Stimulated activated CD4-positive, alpha-beta T cell treated with anti-CD3 and anti-CD28 coated beads, Interleukin-4, amount 100 ng/mL, for 24 hours (primary cell): ENCODE measurements at regions not wholly inside any gene's neighbourhood (a gene's known extent, or its start where the extent isn't known, plus 50 kb on each side); places are given as distances from the start of the nearest gene placed in this dataset.

ENCODE experiments used
- DNase-seq: peaks from one replicate; pipeline ENCODE4 v3.0.0-alpha.2; 2020

- no peak for DNase-seq
Observed at GRCh38 chr1:163761898-163762297, 440.1 kb downstream of the NUF2 start.

DNA sequence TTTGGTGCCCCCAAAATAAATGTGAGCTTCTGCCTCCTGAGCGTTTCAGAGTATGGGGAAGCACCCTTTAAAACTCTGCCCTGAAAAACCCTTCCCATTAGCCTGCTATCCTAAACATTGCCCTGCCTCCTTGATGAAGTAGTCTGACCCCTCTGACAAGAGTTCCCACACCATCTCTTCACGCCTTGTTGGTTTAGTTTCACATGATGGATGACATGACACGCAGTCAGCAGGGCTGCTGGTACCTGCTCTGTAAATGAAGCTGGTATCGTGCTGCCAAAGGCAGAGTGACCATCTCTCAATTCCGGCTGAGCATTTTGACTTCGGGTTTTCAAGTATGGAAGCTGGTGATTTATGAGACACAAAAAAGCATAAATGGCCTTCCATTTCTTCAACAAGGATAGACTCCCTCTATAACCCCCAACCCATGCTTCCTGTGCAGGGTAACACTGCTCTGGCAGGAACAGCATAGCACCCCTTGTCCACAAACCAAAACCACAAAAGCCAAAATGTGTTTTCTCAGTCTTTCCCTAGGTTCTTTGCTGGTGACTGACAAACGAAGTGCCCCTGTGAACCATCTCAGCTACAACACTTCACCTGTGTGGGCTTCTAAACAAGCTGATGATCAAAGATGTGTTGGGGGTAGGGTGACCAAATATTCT, 444.6 kb downstream of the NUF2 start:
- DNase-seq = no peak

- DNase-seq = no peak
Observed at GRCh38 chr1:163768576-163768975, 446.8 kb downstream of the NUF2 start.

DNA sequence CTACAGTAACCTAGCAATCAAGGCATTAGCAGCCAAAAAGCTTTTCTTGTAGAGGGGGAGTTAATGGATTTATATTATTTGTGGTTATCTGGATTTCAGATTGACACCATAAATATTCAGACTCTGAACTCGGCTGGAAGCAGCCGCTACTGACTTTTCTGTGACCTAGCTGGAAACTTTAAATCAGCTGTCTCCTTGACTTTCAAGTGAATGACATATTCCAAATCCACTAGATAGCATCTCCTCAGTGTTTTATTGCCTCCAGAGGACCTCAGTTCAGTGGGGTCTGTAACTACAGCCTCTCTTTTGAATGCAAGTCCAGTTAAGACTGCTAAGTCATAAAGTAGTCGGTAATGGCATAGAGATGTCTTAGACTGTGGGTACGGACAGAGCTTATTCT, 448.5 kb downstream of the NUF2 start:
- no peak for DNase-seq

GRCh38 chr1:163771637-163772036, 449.9 kb downstream of the NUF2 start:
- DNase-seq = no peak

GRCh38 chr1:163772246-163772645, 450.5 kb downstream of the NUF2 start:
- no peak for DNase-seq

GRCh38 chr1:163773396-163773795, 451.6 kb downstream of the NUF2 start:
- no peak for DNase-seq

DNA sequence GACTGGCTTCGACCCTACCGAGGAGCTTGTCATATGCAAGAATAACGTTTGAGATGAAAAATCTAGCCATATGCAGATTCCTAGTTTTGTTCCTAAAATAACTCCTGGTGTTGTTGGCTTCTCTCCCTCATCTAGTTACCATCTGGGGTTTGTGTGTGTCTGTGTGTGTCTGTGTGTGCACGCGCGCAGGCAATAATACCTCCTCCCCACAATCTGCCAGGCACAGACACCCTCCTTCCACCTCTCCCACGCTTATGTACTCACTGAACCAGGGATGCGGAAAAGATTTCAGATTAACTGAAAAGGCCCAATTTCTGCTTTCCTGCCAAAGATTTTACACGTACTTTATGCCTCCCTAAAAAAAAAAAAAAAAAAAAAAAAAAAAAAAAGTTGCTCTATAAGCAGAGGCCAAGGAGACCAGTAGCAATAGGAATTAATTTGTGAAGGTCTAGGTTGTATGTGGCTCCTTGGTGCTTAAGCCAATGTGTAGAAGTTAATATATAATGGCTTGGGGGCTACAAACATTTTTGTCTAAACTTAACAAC, 452.7 kb downstream of the NUF2 start:
- DNase-seq = no peak

DNA sequence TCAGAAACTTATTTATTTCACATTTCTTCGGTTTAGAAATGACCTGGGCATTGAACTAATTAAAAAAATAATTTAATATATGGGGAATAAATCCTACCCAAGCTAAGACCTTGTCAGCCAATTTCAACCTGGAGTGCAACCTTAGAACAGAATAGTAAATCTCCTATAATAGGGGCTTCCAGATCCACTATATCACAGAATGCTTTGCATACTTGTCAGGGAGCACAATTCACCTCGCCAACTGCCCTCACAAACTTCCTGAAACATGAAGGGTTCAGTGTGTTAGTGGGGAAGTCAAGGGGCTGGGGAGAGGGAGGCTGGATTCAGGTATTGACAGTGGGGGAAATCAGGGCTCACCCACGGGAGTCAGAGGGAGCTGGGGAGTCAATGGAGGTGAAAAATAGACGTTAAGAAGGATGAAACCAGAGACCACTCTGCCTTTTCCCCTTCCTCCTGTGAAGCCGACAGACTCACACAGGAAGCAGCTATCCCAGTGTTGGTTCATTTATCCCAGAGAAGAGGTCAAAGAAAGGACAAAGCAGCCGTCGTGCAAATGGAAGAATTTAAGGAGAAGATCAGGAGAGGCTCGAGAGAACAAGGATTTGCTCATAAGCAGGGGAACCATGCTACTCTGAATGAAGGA, 453.3 kb downstream of the NUF2 start:
- no peak for DNase-seq

GRCh38 chr1:163777205-163777604, 455.5 kb downstream of the NUF2 start:
- no peak for DNase-seq

- no peak for DNase-seq
Observed at GRCh38 chr1:163781146-163781545, 459.4 kb downstream of the NUF2 start.

DNA sequence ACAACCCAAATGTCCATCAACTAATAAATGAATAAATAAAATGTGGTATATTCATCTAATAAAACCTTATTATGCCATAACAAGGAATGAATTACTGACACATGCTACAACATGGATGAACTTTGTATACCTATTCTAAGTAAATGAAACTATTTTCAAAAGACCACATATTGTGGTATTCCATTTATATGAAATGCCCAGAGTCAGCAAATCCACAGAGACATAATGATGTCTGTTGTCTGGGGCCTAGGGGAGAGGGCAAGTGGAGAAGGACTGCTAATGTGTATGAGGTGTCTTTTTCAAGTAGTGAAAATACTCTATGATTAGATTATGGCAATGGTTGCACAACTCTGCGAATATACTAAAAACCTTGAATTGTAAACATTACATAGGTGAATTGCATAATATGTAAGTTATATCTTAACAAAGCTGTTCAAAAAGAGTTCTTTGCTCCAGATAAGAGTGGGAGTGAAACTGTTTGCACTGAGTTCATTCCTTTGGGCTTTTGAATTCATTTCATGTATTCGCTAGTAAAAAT, 464.2 kb downstream of the NUF2 start:
- no peak for DNase-seq

DNA sequence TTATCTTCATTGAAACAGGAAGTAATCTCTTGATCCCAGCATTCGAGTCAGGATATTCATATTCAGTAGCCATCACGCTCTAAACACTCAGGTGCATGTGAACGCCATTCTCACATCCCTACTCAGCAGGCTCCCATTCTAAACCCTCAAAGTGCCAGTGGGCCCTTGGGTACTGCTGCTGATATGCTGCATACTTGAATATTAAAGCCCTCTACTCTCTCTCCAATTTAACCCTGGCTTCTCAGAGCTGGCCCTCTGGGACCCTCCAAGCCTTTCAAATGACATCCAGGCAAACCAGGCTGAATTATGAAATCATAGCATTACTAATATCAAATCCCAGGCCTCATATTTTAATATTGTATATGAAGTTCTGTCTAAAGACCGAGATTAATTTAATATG, 468.2 kb downstream of the NUF2 start:
- DNase-seq = no peak

DNA sequence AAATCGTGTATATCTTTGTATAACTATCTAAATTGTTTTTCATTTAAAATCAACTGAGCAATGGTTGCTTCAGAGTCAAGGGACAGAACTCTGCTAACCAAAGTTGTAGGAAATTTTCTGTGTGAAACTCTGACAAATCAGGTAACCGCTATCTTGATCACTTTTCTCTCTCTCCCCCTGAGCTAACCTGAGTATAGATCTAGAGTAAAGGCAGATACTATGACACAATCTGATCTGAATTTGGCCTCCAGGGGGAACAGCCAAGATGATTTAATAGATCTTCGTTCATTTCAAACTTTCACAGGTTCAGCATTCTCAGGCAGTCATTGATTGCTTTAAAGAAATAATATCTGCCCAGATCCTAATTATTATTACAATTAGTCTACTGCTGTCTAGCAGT, 472.8 kb downstream of the NUF2 start:
- no peak for DNase-seq

GRCh38 chr1:163796394-163796821, 474.7 kb downstream of the NUF2 start:
- DNase-seq = no peak

GRCh38 chr1:163797816-163798215, 476.1 kb downstream of the NUF2 start:
- DNase-seq = no peak

GRCh38 chr1:163799190-163799805, 477.5 kb downstream of the NUF2 start:
- no peak for DNase-seq

GRCh38 chr1:163807331-163808049, 485.7 kb downstream of the NUF2 start:
- DNase-seq = no peak

DNA sequence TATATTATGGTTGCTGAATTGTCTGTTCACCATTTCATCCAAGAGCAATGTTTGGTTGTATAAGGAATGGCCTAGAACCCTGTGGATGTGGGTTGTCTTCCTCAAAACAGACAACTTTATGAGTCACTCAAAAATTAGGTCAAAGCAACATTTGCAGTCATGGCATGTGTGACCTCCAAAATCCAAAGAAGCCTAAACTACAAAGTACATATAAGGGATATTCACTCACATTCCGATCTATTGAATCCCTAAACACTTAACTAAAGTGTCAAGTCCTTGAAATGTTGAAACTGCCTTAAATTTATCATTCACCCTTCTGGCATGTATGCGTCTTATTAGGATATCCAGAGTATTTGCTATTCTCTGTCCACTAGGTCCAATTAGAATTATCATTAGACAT, 491.5 kb downstream of the NUF2 start:
- DNase-seq = no peak

- DNase-seq = no peak
Observed at GRCh38 chr1:163820226-163820625, 498.5 kb downstream of the NUF2 start.

DNA sequence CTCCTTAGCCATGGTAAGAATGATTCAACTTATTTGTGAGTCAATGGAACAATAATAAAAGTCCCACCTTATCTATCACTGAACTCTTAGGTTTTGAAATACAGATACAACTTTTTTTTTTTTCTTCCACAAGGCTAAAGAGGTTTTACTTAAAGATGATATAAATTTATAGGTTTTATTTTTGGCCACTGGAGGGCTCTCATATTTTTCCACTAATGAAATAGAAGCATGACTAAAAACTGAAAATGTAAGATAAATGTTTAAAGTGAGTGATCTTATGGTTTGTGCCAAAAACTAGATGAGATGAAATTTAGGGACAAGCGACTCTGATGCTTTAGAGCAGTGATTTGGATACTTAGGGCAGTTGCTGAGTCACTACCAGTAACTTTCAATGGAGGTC, 499.0 kb downstream of the NUF2 start:
- DNase-seq = no peak

GRCh38 chr1:163821679-163822078, 499.9 kb downstream of the NUF2 start:
- DNase-seq = no peak

- no peak for DNase-seq
Observed at GRCh38 chr1:163823017-163823416, 501.3 kb downstream of the NUF2 start.
